H1 (cell line): ENCODE measurements at regions not wholly inside any gene's neighbourhood (a gene's known extent, or its start where the extent isn't known, plus 50 kb on each side); places are given as distances from the start of the nearest gene placed in this dataset.

Experiments
- BACH1 ChIP-seq: IDR thresholded peaks from 2 replicates; pipeline ENCODE4 v1.6.1; 2012; ENCODE audit warnings: low read length, improper control_type of control experiment
- BRCA1 ChIP-seq: IDR thresholded peaks from 2 replicates; pipeline ENCODE4 v1.6.1; 2012; ENCODE audit warnings: low read depth, low read length, improper control_type of control experiment
- CBX8 ChIP-seq: fragments of 300-800, 300-1000 bp; sonication (generic); IDR thresholded peaks from 2 replicates; pipeline ENCODE4 v1.7.1; 2016; ENCODE audit warnings: low read depth, low read length, borderline replicate concordance
- CHD7 ChIP-seq: fragments of 300-600 bp; sonication (generic); IDR thresholded peaks from 2 replicates; pipeline ENCODE4 v1.7.1; 2012; ENCODE audit warnings: low read length, moderate library complexity, mild to moderate bottlenecking, inconsistent platforms; ENCODE audit not compliant: insufficient replicate concordance
- CTBP2 ChIP-seq: IDR thresholded peaks from 2 replicates; pipeline ENCODE4 v1.7.0; 2011; ENCODE audit warnings: borderline replicate concordance, mild to moderate bottlenecking, moderate library complexity, mixed read lengths, low read length; ENCODE audit not compliant: insufficient read depth, insufficient read length
- E2F6 ChIP-seq: IDR thresholded peaks from 2 replicates; pipeline ENCODE4 v1.6.1; 2012; ENCODE audit warnings: inconsistent platforms
- GABPA ChIP-seq: IDR thresholded peaks from 2 replicates; pipeline ENCODE4 v1.6.1; 2011; ENCODE audit warnings: mild to moderate bottlenecking, low read length, moderate library complexity, borderline replicate concordance; ENCODE audit not compliant: insufficient read depth
- KDM4A ChIP-seq: IDR thresholded peaks from one replicate; pipeline ENCODE4 v1.7.1; 2012; ENCODE audit warnings: low read depth, mild to moderate bottlenecking, moderate library complexity, low read length, inconsistent platforms; ENCODE audit not compliant: severe bottlenecking
- KDM5A ChIP-seq: fragments of 200-600 bp; IDR thresholded peaks from 2 replicates; pipeline ENCODE4 v1.7.1; 2012; ENCODE audit warnings: mild to moderate bottlenecking, low read length, inconsistent platforms, mixed read lengths
- POLR2A ChIP-seq, 2 experiments: IDR thresholded peaks; 1 replicate in 1 of 2; 2 replicates in 1 of 2; pipeline ENCODE4 v1.6.1; 2011; ENCODE audit warnings: low read depth in 2 of 2, low read length in 2 of 2, mild to moderate bottlenecking in 2 of 2; ENCODE audit errors: control extremely low read depth in 1 of 2
- TBP ChIP-seq: IDR thresholded peaks from 2 replicates; pipeline ENCODE4 v1.6.1; 2011; ENCODE audit warnings: low read depth, low read length, improper control_type of control experiment

- TF ChIP-seq CHD7 (no peak), CBX8 (no peak), KDM5A (no peak), KDM4A (no peak), BACH1 (no peak), TBP (no peak), CTBP2 (no peak), BRCA1 (no peak), E2F6 (no peak), POLR2A (IDR thresholded peaks at IDR 0.05; ENCODE audit: control extremely low read depth in 1 of 2, low read depth in 2 of 2, low read length in 2 of 2) (no peak), GABPA (no peak)
These were observed 378.9 kb upstream of the HNRNPA3 start (continued) for GRCh38 chr2:176833671-176834070.
